GM12892 (cell line): ENCODE measurements at regions not wholly inside any gene's neighbourhood (a gene's known extent, or its start where the extent isn't known, plus 50 kb on each side); places are given as distances from the start of the nearest gene placed in this dataset.

Experiments used
- POLR2A ChIP-seq: IDR thresholded peaks from 2 replicates; pipeline ENCODE4 v1.6.1; 2011; ENCODE audit warnings: low read depth, low read length, control low read depth
- TAF1 ChIP-seq: IDR thresholded peaks from 2 replicates; pipeline ENCODE4 v1.6.1; 2011; ENCODE audit warnings: low read depth, mild to moderate bottlenecking, control low read depth, low read length, borderline replicate concordance

GRCh38 chr4:86493460-86493859 is 100.7 kb upstream of the PTPN13 start:
- no peak for TF ChIP-seq POLR2A
- no peak for TF ChIP-seq TAF1
